Liver (tissue), 7 donors: ENCODE measurements at regions not wholly inside any gene's neighbourhood (a gene's known extent, or its start where the extent isn't known, plus 50 kb on each side); places are given as distances from the start of the nearest gene placed in this dataset.

Experiments
- DNase-seq: peaks from one replicate; pipeline ENCODE4 v3.0.0-alpha.2; 2017; ENCODE audit warnings: low spot score
- H3K27ac ChIP-seq, 2 donors: one replicate each; pipeline ENCODE4 v1.7.0; 2013; ENCODE audit warnings: inconsistent platforms in 2 of 2, low read length in 2 of 2, control low read depth in 1 of 2, low read depth in 1 of 2, mild to moderate bottlenecking in 1 of 2
- H3K27me3 ChIP-seq, 4 donors: one replicate each; pipeline versions ENCODE4 v1.6.1 to v1.7.0; 2013; ENCODE audit warnings: low read length in 3 of 4, inconsistent platforms in 1 of 4, mild to moderate bottlenecking in 1 of 4, moderate library complexity in 1 of 4; ENCODE audit not compliant: control insufficient read depth in 4 of 4, insufficient read depth in 4 of 4
- H3K36me3 ChIP-seq, 4 donors: one replicate each; pipeline versions ENCODE4 v1.6.1 to v1.7.0; 2013; ENCODE audit warnings: low read length in 3 of 4, mild to moderate bottlenecking in 3 of 4, low read depth in 1 of 4, moderate library complexity in 1 of 4; ENCODE audit not compliant: control insufficient read depth in 4 of 4, insufficient read depth in 3 of 4
- H3K4me1 ChIP-seq, 4 donors: one replicate each; pipeline versions ENCODE4 v1.6.1 to v1.7.0; 2013; ENCODE audit warnings: low read length in 3 of 4, mild to moderate bottlenecking in 3 of 4, moderate library complexity in 1 of 4; ENCODE audit not compliant: control insufficient read depth in 4 of 4, insufficient read depth in 4 of 4
- H3K4me3 ChIP-seq, 3 donors: one replicate each; pipeline versions ENCODE4 v1.6.1 to v1.7.0; 2013; ENCODE audit warnings: low read length in 3 of 3, control low read depth in 1 of 3, low read depth in 1 of 3, mild to moderate bottlenecking in 1 of 3
- H3K9ac ChIP-seq, 2 donors: one replicate each; pipeline ENCODE4 v1.7.0; 2013; ENCODE audit warnings: low read length in 2 of 2, mild to moderate bottlenecking in 2 of 2, moderate library complexity in 2 of 2, control low read depth in 1 of 2, low read depth in 1 of 2
- H3K9me3 ChIP-seq, 4 donors: one replicate each; pipeline versions ENCODE4 v1.6.1 to v1.7.0; 2013; ENCODE audit warnings: low read length in 3 of 4; ENCODE audit not compliant: control insufficient read depth in 4 of 4
- EGR1 ChIP-seq, 2 donors: IDR thresholded peaks; 2 replicates each; pipeline ENCODE4 v1.6.1; 2016 to 2018; ENCODE audit warnings: antibody characterized with exemption in 2 of 2, low read depth in 2 of 2
- FOXA1 ChIP-seq: IDR thresholded peaks from 2 replicates; pipeline ENCODE4 v1.6.1; 2016; ENCODE audit warnings: antibody characterized with exemption
- FOXA2 ChIP-seq: IDR thresholded peaks from 2 replicates; pipeline ENCODE4 v1.6.1; 2016; ENCODE audit warnings: antibody characterized with exemption
- GABPA ChIP-seq, 2 donors: IDR thresholded peaks in 1 of 2; conservative IDR thresholded peaks in 1 of 2; 2 replicates each; pipeline ENCODE4 v1.6.1; 2016; ENCODE audit warnings: antibody characterized with exemption in 2 of 2, mild to moderate bottlenecking in 1 of 2, moderate library complexity in 1 of 2
- HNF4A ChIP-seq, 2 donors: conservative IDR thresholded peaks; 2 replicates each; pipeline ENCODE4 v1.6.1; 2016; ENCODE audit warnings: antibody characterized with exemption in 2 of 2, mild to moderate bottlenecking in 2 of 2
- HNF4G ChIP-seq: IDR thresholded peaks from 2 replicates; pipeline ENCODE4 v1.6.1; 2016; ENCODE audit warnings: antibody characterized with exemption
- JUND ChIP-seq, 2 donors: IDR thresholded peaks; 2 replicates each; pipeline ENCODE4 v1.6.1; 2016; ENCODE audit warnings: antibody characterized with exemption in 2 of 2
- NR2F2 ChIP-seq: IDR thresholded peaks from 2 replicates; pipeline ENCODE4 v1.6.1; 2016; ENCODE audit warnings: antibody characterized with exemption
- RAD21 ChIP-seq, 2 donors: IDR thresholded peaks; 2 replicates each; pipeline ENCODE4 v1.6.1; 2016; ENCODE audit warnings: antibody characterized with exemption in 2 of 2, mild to moderate bottlenecking in 2 of 2
- RXRA ChIP-seq, 2 donors: IDR thresholded peaks; 2 replicates each; pipeline ENCODE4 v1.6.1; 2017 to 2018; ENCODE audit warnings: antibody characterized with exemption in 2 of 2, mild to moderate bottlenecking in 1 of 2
- SP1 ChIP-seq: IDR thresholded peaks from 2 replicates; pipeline ENCODE4 v1.6.1; 2018; ENCODE audit warnings: antibody characterized with exemption, mild to moderate bottlenecking
- TAF1 ChIP-seq: conservative IDR thresholded peaks from 2 replicates; pipeline ENCODE4 v1.6.1; 2016; ENCODE audit warnings: antibody characterized with exemption, mild to moderate bottlenecking
- YY1 ChIP-seq: IDR thresholded peaks from 2 replicates; pipeline ENCODE4 v1.6.1; 2016; ENCODE audit warnings: antibody characterized with exemption, mild to moderate bottlenecking
- TF ChIP-seq, protein P1 (sequence below): IDR thresholded peaks from 2 replicates; pipeline ENCODE4 v1.6.1; 2016; ENCODE audit warnings: antibody characterized with exemption
- TF ChIP-seq, protein P2 (sequence below): fragments of 150-350 bp; IDR thresholded peaks from 2 replicates; pipeline ENCODE4 v1.5.1; 2017; ENCODE audit warnings: improper control_type of control experiment, low read depth, low read length; ENCODE audit not compliant: missing input control
- TF ChIP-seq, protein P3 (sequence below): IDR thresholded peaks from 2 replicates; pipeline ENCODE4 v1.6.1; 2016; ENCODE audit warnings: antibody characterized with exemption
- TF ChIP-seq, protein P4 (sequence below): IDR thresholded peaks from 2 replicates; pipeline ENCODE4 v1.6.1; 2016; ENCODE audit warnings: antibody characterized with exemption, mild to moderate bottlenecking
- TF ChIP-seq, protein P5 (sequence below): IDR thresholded peaks from 2 replicates; pipeline ENCODE4 v1.6.1; 2016; ENCODE audit warnings: antibody characterized with exemption
- donor health status: healthy.
- donor health status: healthy.
- donor health status: healthy.
- donor health status: healthy.

DNA sequence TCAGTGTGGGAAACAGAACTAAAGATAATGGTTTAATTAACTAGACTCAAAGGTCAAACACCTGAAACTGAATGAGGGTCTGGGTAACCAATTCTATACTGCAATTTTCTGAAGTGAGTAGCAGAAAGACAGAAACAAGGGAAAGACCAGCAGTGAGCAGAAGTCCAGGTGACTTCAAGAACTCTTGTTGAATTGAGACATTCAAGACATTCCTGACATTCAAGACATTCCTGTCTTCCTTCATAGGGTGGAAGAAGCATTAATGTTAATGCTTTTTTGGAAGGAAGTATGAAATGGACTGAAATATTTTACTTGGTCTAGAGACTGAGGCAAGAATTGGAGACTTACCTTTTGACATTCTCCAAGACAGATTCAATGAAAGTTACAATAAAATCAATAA, 529.9 kb upstream of the MMS22L start:
- Histone ChIP-seq H3K27me3 (no peaks in the 10 kb centered on the region), H3K27ac (no peak overlapping the region), H3K9me3 (no peaks in the 10 kb centered on the region), H3K4me3 (no peak overlapping the region), H3K36me3 (no peaks in the 10 kb centered on the region), H3K4me1 (peaks cover 0 to 1% (median 0%) of the 10 kb centered on the region in 4 donors), H3K9ac (no peak overlapping the region)
- no peak for DNase-seq
- TF ChIP-seq NR2F2 (no peak), YY1 (no peak), FOXA1 (no peak), SP1 (no peak), TAF1 (no peak), HNF4G (no peak), GABPA (IDR thresholded peaks at IDR 0.05 in 1 of 2, conservative IDR thresholded peaks at IDR 0.05 in 1 of 2) (no peak), RAD21 (IDR thresholded peaks at IDR 0.05) (no peak), HNF4A (conservative IDR thresholded peaks at IDR 0.05) (no peak), RXRA (IDR thresholded peaks at IDR 0.05) (no peak), EGR1 (IDR thresholded peaks at IDR 0.05; ENCODE audit: low read depth in 2 of 2) (no peak), JUND (IDR thresholded peaks at IDR 0.05) (no peak), FOXA2 (no peak)
- TF ChIP-seq, protein P1, sequence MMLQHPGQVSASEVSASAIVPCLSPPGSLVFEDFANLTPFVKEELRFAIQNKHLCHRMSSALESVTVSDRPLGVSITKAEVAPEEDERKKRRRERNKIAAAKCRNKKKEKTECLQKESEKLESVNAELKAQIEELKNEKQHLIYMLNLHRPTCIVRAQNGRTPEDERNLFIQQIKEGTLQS: no peak
- TF ChIP-seq, protein P2, sequence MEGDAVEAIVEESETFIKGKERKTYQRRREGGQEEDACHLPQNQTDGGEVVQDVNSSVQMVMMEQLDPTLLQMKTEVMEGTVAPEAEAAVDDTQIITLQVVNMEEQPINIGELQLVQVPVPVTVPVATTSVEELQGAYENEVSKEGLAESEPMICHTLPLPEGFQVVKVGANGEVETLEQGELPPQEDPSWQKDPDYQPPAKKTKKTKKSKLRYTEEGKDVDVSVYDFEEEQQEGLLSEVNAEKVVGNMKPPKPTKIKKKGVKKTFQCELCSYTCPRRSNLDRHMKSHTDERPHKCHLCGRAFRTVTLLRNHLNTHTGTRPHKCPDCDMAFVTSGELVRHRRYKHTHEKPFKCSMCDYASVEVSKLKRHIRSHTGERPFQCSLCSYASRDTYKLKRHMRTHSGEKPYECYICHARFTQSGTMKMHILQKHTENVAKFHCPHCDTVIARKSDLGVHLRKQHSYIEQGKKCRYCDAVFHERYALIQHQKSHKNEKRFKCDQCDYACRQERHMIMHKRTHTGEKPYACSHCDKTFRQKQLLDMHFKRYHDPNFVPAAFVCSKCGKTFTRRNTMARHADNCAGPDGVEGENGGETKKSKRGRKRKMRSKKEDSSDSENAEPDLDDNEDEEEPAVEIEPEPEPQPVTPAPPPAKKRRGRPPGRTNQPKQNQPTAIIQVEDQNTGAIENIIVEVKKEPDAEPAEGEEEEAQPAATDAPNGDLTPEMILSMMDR: no peak
- TF ChIP-seq, protein P3, sequence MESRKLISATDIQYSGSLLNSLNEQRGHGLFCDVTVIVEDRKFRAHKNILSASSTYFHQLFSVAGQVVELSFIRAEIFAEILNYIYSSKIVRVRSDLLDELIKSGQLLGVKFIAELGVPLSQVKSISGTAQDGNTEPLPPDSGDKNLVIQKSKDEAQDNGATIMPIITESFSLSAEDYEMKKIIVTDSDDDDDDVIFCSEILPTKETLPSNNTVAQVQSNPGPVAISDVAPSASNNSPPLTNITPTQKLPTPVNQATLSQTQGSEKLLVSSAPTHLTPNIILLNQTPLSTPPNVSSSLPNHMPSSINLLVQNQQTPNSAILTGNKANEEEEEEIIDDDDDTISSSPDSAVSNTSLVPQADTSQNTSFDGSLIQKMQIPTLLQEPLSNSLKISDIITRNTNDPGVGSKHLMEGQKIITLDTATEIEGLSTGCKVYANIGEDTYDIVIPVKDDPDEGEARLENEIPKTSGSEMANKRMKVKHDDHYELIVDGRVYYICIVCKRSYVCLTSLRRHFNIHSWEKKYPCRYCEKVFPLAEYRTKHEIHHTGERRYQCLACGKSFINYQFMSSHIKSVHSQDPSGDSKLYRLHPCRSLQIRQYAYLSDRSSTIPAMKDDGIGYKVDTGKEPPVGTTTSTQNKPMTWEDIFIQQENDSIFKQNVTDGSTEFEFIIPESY: no peak
- TF ChIP-seq, protein P4, sequence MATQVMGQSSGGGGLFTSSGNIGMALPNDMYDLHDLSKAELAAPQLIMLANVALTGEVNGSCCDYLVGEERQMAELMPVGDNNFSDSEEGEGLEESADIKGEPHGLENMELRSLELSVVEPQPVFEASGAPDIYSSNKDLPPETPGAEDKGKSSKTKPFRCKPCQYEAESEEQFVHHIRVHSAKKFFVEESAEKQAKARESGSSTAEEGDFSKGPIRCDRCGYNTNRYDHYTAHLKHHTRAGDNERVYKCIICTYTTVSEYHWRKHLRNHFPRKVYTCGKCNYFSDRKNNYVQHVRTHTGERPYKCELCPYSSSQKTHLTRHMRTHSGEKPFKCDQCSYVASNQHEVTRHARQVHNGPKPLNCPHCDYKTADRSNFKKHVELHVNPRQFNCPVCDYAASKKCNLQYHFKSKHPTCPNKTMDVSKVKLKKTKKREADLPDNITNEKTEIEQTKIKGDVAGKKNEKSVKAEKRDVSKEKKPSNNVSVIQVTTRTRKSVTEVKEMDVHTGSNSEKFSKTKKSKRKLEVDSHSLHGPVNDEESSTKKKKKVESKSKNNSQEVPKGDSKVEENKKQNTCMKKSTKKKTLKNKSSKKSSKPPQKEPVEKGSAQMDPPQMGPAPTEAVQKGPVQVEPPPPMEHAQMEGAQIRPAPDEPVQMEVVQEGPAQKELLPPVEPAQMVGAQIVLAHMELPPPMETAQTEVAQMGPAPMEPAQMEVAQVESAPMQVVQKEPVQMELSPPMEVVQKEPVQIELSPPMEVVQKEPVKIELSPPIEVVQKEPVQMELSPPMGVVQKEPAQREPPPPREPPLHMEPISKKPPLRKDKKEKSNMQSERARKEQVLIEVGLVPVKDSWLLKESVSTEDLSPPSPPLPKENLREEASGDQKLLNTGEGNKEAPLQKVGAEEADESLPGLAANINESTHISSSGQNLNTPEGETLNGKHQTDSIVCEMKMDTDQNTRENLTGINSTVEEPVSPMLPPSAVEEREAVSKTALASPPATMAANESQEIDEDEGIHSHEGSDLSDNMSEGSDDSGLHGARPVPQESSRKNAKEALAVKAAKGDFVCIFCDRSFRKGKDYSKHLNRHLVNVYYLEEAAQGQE: no peak
- TF ChIP-seq, protein P5, sequence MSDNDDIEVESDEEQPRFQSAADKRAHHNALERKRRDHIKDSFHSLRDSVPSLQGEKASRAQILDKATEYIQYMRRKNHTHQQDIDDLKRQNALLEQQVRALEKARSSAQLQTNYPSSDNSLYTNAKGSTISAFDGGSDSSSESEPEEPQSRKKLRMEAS: no peak
